HCT116 (cell line): ENCODE measurements at regions not wholly inside any gene's neighbourhood (a gene's known extent, or its start where the extent isn't known, plus 50 kb on each side); places are given as distances from the start of the nearest gene placed in this dataset.

Experiments used
- ATAC-seq: fragments of 200-7000 bp; cut with Tn5 transposase; 2 replicates; pipeline ENCODE4 v1.9.1; 2020; ENCODE audit warnings: mild to moderate bottlenecking, moderate library complexity
- BruUV-seq: library from RNA; stranded (reverse); fragments of 400-500 nt; replicated peaks from 2 replicates; lab custom pipeline; 2021; lab: Mats Ljungman, UMichigan
- CTCF ChIA-PET: fragments of 300-600 bp; sonication (Branson Sonifier 250); formaldehyde crosslinking; loops from one replicate; lab custom pipeline; 2021; ENCODE audit warnings: antibody characterized with exemption; lab: Charles Lee
- POLR2A ChIA-PET: fragments of 300-600, 350-600 bp; sonication (Branson Sonifier 250); formaldehyde crosslinking; loops from one replicate; lab custom pipeline; 2021; ENCODE audit warnings: antibody characterized with exemption; lab: Charles Lee
- RAD21 ChIA-PET, 2 experiments: fragments of 300-600 bp; sonication (Branson Sonifier 250); formaldehyde crosslinking; loops; one replicate each; lab custom pipeline; 2023; ENCODE audit warnings: low total read pairs in 2 of 2; ENCODE audit not compliant: uncharacterized antibody in 2 of 2, unreplicated experiment in 2 of 2, low non-redundant PET in 1 of 2; lab: Charles Lee
- DNase-seq: peaks from one replicate; pipeline ENCODE4 v3.0.0-alpha.2; 2010; ENCODE audit warnings: low read depth, low spot score
- H2AFZ ChIP-seq: fragments of 200-600 bp; shearing (Covaris generic), sonication (generic); 2 replicates; pipeline ENCODE4 v1.6.1; 2017; ENCODE audit warnings: low read depth, mixed run types, mixed read lengths, antibody characterized with exemption, low read length; ENCODE audit not compliant: poor library complexity, severe bottlenecking
- H3K27ac ChIP-seq: 2 replicates; pipeline ENCODE4 v1.5.1; 2012; ENCODE audit warnings: low read depth, low read length
- H3K27me3 ChIP-seq: fragments of 200-600 bp; sonication (generic); 2 replicates; pipeline ENCODE4 v1.6.1; 2016; ENCODE audit warnings: mixed run types, low read length, mixed read lengths; ENCODE audit not compliant: insufficient read depth
- H3K36me3 ChIP-seq, 2 experiments: fragments of 200-500 bp in 1 of 2; fragments of 200-600 bp in 1 of 2; sonication (Bioruptor generic) in 1 of 2; sonication (generic) in 1 of 2; 2 replicates each; pipeline versions ENCODE4 v1.5.1 to v1.6.1; 2014 to 2016; ENCODE audit warnings: low read length in 2 of 2, inconsistent platforms in 1 of 2, mixed read lengths in 1 of 2, mixed run types in 1 of 2; ENCODE audit not compliant: insufficient read depth in 2 of 2, control insufficient read depth in 1 of 2
- H3K4me1 ChIP-seq, 2 experiments: fragments of 200-600 bp in 1 of 2; sonication (generic) in 1 of 2; 2 replicates each; pipeline versions ENCODE4 v1.5.1 to v1.6.1; 2012 to 2017; ENCODE audit warnings: low read length in 2 of 2, inconsistent platforms in 1 of 2, mild to moderate bottlenecking in 1 of 2, mixed read lengths in 1 of 2, mixed run types in 1 of 2, moderate library complexity in 1 of 2; ENCODE audit not compliant: insufficient read depth in 2 of 2, control insufficient read depth in 1 of 2
- H3K4me2 ChIP-seq: fragments of 200-600 bp; sonication (generic); 2 replicates; pipeline ENCODE4 v1.6.1; 2017; ENCODE audit warnings: mixed run types, low read length, mixed read lengths
- H3K4me3 ChIP-seq, 2 experiments: fragments of 200-600 bp in 1 of 2; sonication (generic) in 1 of 2; replicated peaks in 1 of 2; 2 replicates each; pipeline ENCODE4 v1.5.1; 2011 to 2016; ENCODE audit warnings: low read length in 2 of 2, control low read depth in 1 of 2, low read depth in 1 of 2, mild to moderate bottlenecking in 1 of 2, mixed read lengths in 1 of 2, mixed run types in 1 of 2
- H3K79me2 ChIP-seq: fragments of 200-600 bp; sonication (generic); 2 replicates; pipeline ENCODE4 v1.6.1; 2017; ENCODE audit warnings: mild to moderate bottlenecking, mixed run types, low read length, moderate library complexity, mixed read lengths; ENCODE audit not compliant: insufficient read depth
- H3K9ac ChIP-seq: fragments of 200-600 bp; sonication (generic); 2 replicates; pipeline ENCODE4 v1.6.1; 2016; ENCODE audit warnings: low read length, mixed read lengths
- H3K9me2 ChIP-seq: fragments of 200-600 bp; sonication (generic), shearing (Covaris generic); 2 replicates; pipeline ENCODE4 v1.6.1; 2017; ENCODE audit warnings: mixed run types, mild to moderate bottlenecking, moderate library complexity; ENCODE audit not compliant: insufficient read depth
- H3K9me3 ChIP-seq, 2 experiments: fragments of 200-500 bp in 1 of 2; fragments of 200-600 bp in 1 of 2; sonication (Bioruptor generic) in 1 of 2; sonication (generic) in 1 of 2; 2 replicates each; pipeline ENCODE4 v1.6.1; 2014 to 2017; ENCODE audit warnings: low read length in 2 of 2, mixed read lengths in 2 of 2, inconsistent platforms in 1 of 2, low read depth in 1 of 2, mild to moderate bottlenecking in 1 of 2, mixed run types in 1 of 2, moderate library complexity in 1 of 2; ENCODE audit not compliant: control insufficient read depth in 1 of 2, insufficient read depth in 1 of 2
- H4K20me1 ChIP-seq: fragments of 200-600 bp; sonication (generic), shearing (Covaris generic); 2 replicates; pipeline ENCODE4 v1.6.1; 2017; ENCODE audit warnings: mixed run types, mild to moderate bottlenecking, moderate library complexity; ENCODE audit not compliant: insufficient read depth
- EZH2 ChIP-seq: fragments of 200-600 bp; sonication (generic); IDR thresholded peaks from 2 replicates; pipeline ENCODE4 v1.6.1; 2017; ENCODE audit warnings: antibody characterized with exemption, mixed run types
- JUND ChIP-seq: IDR thresholded peaks from 2 replicates; pipeline ENCODE4 v1.6.1; 2012
- POLR2AphosphoS5 ChIP-seq: IDR thresholded peaks from 2 replicates; pipeline ENCODE4 v1.6.1; 2011; ENCODE audit warnings: mild to moderate bottlenecking, low read depth, low read length, moderate library complexity
- SIN3A ChIP-seq: IDR thresholded peaks from 2 replicates; pipeline ENCODE4 v1.6.1; 2012; ENCODE audit warnings: low read depth
- TCF7L2 ChIP-seq: IDR thresholded peaks from 2 replicates; pipeline ENCODE4 v1.7.0; 2011; ENCODE audit warnings: borderline replicate concordance, inconsistent platforms; ENCODE audit not compliant: insufficient read depth, insufficient read length; ENCODE audit errors: extremely low read depth
- YY1 ChIP-seq: IDR thresholded peaks from 2 replicates; pipeline ENCODE4 v1.6.1; 2011; ENCODE audit warnings: low read length, low read depth, moderate library complexity, mild to moderate bottlenecking; ENCODE audit not compliant: insufficient replicate concordance; ENCODE audit errors: extremely low read depth
- intact Hi-C: fragments of 100-400 bp; cut with micrococcal nuclease; formaldehyde crosslinking; loops from 2 replicates; pipeline ENCODE4 v1.10.0; 2022

DNA sequence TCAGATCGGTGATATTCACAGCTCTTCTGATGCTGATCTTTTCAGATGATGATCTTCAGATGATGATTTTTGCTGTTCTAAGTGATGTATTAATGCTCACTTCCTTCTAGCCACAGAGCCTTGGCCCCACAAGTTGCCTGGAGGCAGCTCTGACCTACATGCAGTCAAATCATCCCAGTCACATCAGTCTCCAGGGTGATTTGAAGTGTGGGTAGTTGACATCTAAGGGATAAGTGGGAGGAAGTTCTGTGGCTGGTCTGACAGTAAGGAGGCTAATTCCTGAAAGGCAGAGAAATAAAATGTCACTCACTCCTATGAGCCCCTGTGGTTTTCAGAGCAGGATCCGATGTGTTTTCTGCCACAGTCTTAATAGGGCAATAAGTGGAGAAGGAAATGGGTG is 79.8 kb upstream of the RPL34 start:
- CTCF ChIA-PET, result no interaction called here

DNA sequence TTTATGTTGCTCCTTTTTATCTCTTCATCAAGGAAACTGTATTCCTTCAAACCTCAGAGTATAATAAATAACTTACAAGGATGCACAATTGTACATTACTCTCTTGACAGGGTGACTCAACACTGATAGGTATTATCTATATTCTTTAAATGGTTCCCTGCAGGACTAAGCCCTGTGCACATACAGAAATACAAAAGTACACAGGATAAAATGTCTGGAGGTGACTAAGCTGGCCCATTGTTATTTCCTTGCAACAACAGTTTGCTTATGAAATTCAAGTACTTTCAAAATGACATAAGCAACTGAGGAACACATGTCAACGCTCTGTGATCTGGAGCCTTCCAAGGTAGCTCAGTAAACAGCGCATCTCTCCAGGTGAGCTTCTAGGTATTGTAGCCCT is 83.8 kb upstream of the RPL34 start:
- H3K9me3 ChIP-seq, result no peaks in the 10 kb centered on the region
- ATAC-seq, result no peak
- intact Hi-C loops, result no loop called here
- no peaks in the 10 kb centered on the region for H3K79me2 ChIP-seq
- no peaks in the 10 kb centered on the region for H3K4me1 ChIP-seq
- no peak overlapping the region for H3K27ac ChIP-seq
- POLR2A ChIA-PET, result no interaction called here
- TF ChIP-seq SIN3A, result no peak
- no peak for TF ChIP-seq TCF7L2
- no peak for TF ChIP-seq JUND
- TF ChIP-seq YY1, result no peak
- TF ChIP-seq, all 23 proteins: peak for 0
- Histone ChIP-seq H3K27me3 (no peaks in the 10 kb centered on the region), H4K20me1 (no peaks in the 10 kb centered on the region), H3K36me3 (no peaks in the 10 kb centered on the region), H3K4me2 (no peak overlapping the region), H3K9ac (no peak overlapping the region), H3K9me2 (no peaks in the 10 kb centered on the region), H2AFZ (no peak overlapping the region), H3K4me3 (no peak overlapping the region)
- CTCF ChIA-PET, result no interaction called here
- BruUV-seq, result no TSS peak
- RAD21 ChIA-PET, result no interaction called here
- no peak for DNase-seq

More for the DNA sequence above, 79.8 kb upstream of the RPL34 start:
- BruUV-seq, result no TSS peak
- H3K9me3 ChIP-seq, result no peaks in the 10 kb centered on the region
- RAD21 ChIA-PET, result no interaction called here
- H3K4me1 ChIP-seq, result no peaks in the 10 kb centered on the region
- H4K20me1 ChIP-seq, result no peaks in the 10 kb centered on the region
- no peak overlapping the region for H2AFZ ChIP-seq
- intact Hi-C loops, result no loop called here
- TF ChIP-seq EZH2 (no peak), POLR2AphosphoS5 (no peak), JUND (no peak)
- no peaks in the 10 kb centered on the region for H3K36me3 ChIP-seq
- POLR2A ChIA-PET, result no interaction called here
- H3K27ac ChIP-seq, result no peak overlapping the region
- H3K4me2 ChIP-seq, result no peak overlapping the region
- no peaks in the 10 kb centered on the region for H3K79me2 ChIP-seq
- no peak for DNase-seq
- H3K9ac ChIP-seq, result no peak overlapping the region
- no peak for ATAC-seq
- H3K27me3 ChIP-seq, result no peaks in the 10 kb centered on the region
- no peaks in the 10 kb centered on the region for H3K9me2 ChIP-seq
- H3K4me3 ChIP-seq, result no peak overlapping the region
